Keratinocyte (primary cell): ENCODE measurements at regions not wholly inside any gene's neighbourhood (a gene's known extent, or its start where the extent isn't known, plus 50 kb on each side); places are given as distances from the start of the nearest gene placed in this dataset.

ENCODE experiments used
- DNase-seq: peaks from one replicate; pipeline ENCODE4 v3.0.0-alpha.2; 2011; ENCODE audit warnings: low read depth, missing footprints, low spot score
- FAIRE-seq: peaks from 2 replicates; lab custom pipeline; 2011; peaks lifted over from hg19 to GRCh38; lab: Jason Lieb, UNC
- H2AFZ ChIP-seq: 2 replicates; pipeline ENCODE4 v1.6.0; 2012; ENCODE audit warnings: low read length, control low read depth, inconsistent platforms; ENCODE audit not compliant: control insufficient read depth
- H3K27ac ChIP-seq: 2 replicates; pipeline ENCODE4 v1.5.1; 2011; ENCODE audit warnings: low read length; ENCODE audit not compliant: control insufficient read depth, insufficient read depth
- H3K27me3 ChIP-seq: 3 replicates; pipeline ENCODE4 v1.6.0; 2011; ENCODE audit warnings: low read length; ENCODE audit not compliant: control insufficient read depth, insufficient read depth; ENCODE audit errors: extremely low read depth
- H3K36me3 ChIP-seq, 2 experiments: 2 replicates in 1 of 2; 3 replicates in 1 of 2; pipeline ENCODE4 v1.5.1; 2011; ENCODE audit warnings: low read length in 2 of 2, mild to moderate bottlenecking in 1 of 2; ENCODE audit not compliant: control insufficient read depth in 2 of 2, insufficient read depth in 2 of 2; ENCODE audit errors: extremely low read depth in 1 of 2
- H3K4me1 ChIP-seq: 3 replicates; pipeline ENCODE4 v1.5.1; 2011; ENCODE audit warnings: low read length; ENCODE audit not compliant: control insufficient read depth, insufficient read depth; ENCODE audit errors: extremely low read depth
- H3K4me2 ChIP-seq: 3 replicates; pipeline ENCODE4 v1.6.0; 2011; ENCODE audit warnings: low read depth, low read length; ENCODE audit not compliant: control insufficient read depth, insufficient read depth; ENCODE audit errors: extremely low read depth
- H3K4me3 ChIP-seq, 3 experiments: fragments of 200-600 bp in 1 of 3; sonication (generic) in 1 of 3; 2 replicates in 2 of 3; 3 replicates in 1 of 3; pipeline ENCODE4 v1.5.1; 2011 to 2016; ENCODE audit warnings: low read length in 3 of 3, mild to moderate bottlenecking in 3 of 3, control low read depth in 2 of 3, inconsistent platforms in 1 of 3, low read depth in 1 of 3, mixed read lengths in 1 of 3, mixed run types in 1 of 3, moderate library complexity in 1 of 3; ENCODE audit not compliant: control insufficient read depth in 2 of 3, insufficient read depth in 2 of 3; ENCODE audit errors: extremely low read depth in 1 of 3
- H3K79me2 ChIP-seq: 2 replicates; pipeline ENCODE4 v1.6.0; 2012; ENCODE audit warnings: low read length; ENCODE audit not compliant: control insufficient read depth, insufficient read depth
- H3K9ac ChIP-seq: 3 replicates; pipeline ENCODE4 v1.6.0; 2011; ENCODE audit warnings: low read length; ENCODE audit not compliant: control insufficient read depth, insufficient read depth; ENCODE audit errors: extremely low read depth
- H3K9me1 ChIP-seq: 3 replicates; pipeline ENCODE4 v1.6.0; 2011; ENCODE audit warnings: low read length; ENCODE audit not compliant: control insufficient read depth, insufficient read depth; ENCODE audit errors: extremely low read depth
- H3K9me3 ChIP-seq: 2 replicates; pipeline ENCODE4 v1.5.1; 2012; ENCODE audit warnings: low read depth, low read length; ENCODE audit not compliant: control insufficient read depth
- H4K20me1 ChIP-seq: 3 replicates; pipeline ENCODE4 v1.6.0; 2011; ENCODE audit warnings: low read length; ENCODE audit not compliant: control insufficient read depth, insufficient read depth; ENCODE audit errors: extremely low read depth
- EZH2 ChIP-seq: IDR thresholded peaks from one replicate; pipeline ENCODE4 v1.6.1; 2012; ENCODE audit warnings: inconsistent platforms, mild to moderate bottlenecking, low read length, moderate library complexity
- dilution Hi-C: fragments of 300-500 bp; cut with MboI; formaldehyde crosslinking; loops from one replicate; pipeline ENCODE4 v1.7.0; 2020; ENCODE audit warnings: low sequenced_read_pairs; ENCODE audit not compliant: extremely low pct_ligation_motif_present
- TF ChIP-seq, protein P1 (sequence below), 3 experiments: IDR thresholded peaks in 1 of 3; conservative IDR thresholded peaks in 1 of 3; optimal IDR thresholded peaks in 1 of 3; 2 replicates in 2 of 3; 3 replicates in 1 of 3; pipeline versions ENCODE3 to v1.5.1; 2011; ENCODE audit warnings: low read length in 3 of 3, mild to moderate bottlenecking in 3 of 3, moderate library complexity in 2 of 3, control low read depth in 1 of 3, inconsistent platforms in 1 of 3; ENCODE audit not compliant: insufficient read depth in 2 of 3; ENCODE audit errors: extremely low read depth in 1 of 3

DNA sequence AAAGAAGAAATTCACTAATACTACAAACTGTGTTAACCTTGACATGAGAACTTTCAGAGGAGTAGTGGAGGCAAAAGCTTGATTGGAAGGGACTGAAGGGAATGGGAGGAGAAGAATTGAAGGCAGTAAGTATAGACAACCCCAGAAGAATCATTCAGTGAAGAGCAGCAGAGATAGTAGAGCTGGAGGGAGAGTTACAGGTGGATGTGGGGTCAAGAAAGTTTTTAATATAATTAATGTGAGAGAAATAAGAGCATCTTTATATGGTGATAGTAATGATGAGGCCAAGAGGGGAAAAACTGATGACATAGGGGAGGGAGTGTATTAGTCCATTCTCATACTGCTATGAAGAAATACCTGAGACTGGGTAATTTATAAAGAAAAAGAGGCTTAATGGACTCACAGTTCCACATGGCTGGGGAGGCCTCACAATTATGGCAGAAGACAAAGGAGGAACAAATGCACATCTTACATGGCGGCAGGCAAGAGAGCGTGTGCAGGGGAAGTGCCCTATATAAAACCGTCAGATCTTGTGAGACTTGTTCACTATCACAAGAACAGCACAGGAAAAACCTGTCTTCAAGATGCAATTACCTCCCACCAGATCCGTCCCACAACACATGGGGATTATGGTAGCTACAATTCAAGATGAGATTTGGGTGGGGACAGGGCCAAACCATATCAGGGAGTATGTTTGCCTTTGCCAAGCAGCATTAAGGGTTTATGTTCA lies 88.3 kb upstream of the PIK3CG start:
- H3K9ac ChIP-seq, result no peak overlapping the region
- DNase-seq (no peak), FAIRE-seq (no peak)
- H3K4me2 ChIP-seq, result no peak overlapping the region
- no peak overlapping the region for H3K27ac ChIP-seq
- no peaks in the 10 kb centered on the region for H4K20me1 ChIP-seq
- dilution Hi-C loops, result no loop called here
- no peaks in the 10 kb centered on the region for H3K36me3 ChIP-seq
- H3K4me3 ChIP-seq, result no peak overlapping the region
- TF ChIP-seq EZH2, result no peak
- TF ChIP-seq, protein P1, sequence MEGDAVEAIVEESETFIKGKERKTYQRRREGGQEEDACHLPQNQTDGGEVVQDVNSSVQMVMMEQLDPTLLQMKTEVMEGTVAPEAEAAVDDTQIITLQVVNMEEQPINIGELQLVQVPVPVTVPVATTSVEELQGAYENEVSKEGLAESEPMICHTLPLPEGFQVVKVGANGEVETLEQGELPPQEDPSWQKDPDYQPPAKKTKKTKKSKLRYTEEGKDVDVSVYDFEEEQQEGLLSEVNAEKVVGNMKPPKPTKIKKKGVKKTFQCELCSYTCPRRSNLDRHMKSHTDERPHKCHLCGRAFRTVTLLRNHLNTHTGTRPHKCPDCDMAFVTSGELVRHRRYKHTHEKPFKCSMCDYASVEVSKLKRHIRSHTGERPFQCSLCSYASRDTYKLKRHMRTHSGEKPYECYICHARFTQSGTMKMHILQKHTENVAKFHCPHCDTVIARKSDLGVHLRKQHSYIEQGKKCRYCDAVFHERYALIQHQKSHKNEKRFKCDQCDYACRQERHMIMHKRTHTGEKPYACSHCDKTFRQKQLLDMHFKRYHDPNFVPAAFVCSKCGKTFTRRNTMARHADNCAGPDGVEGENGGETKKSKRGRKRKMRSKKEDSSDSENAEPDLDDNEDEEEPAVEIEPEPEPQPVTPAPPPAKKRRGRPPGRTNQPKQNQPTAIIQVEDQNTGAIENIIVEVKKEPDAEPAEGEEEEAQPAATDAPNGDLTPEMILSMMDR (optimal IDR thresholded peaks at IDR 0.05 in 1 of 3, IDR thresholded peaks at IDR 0.05 in 1 of 3, conservative IDR thresholded peaks at IDR 0.05 in 1 of 3; ENCODE audit: extremely low read depth in 1 of 3, insufficient read depth in 2 of 3, low read length in 3 of 3), result no peak
- no peaks in the 10 kb centered on the region for H3K27me3 ChIP-seq
- no peak overlapping the region for H2AFZ ChIP-seq
- H3K9me1 ChIP-seq, result no peaks in the 10 kb centered on the region
- peaks cover 10% of the 10 kb centered on the region for H3K4me1 ChIP-seq
- H3K9me3 ChIP-seq, result no peaks in the 10 kb centered on the region
- no peaks in the 10 kb centered on the region for H3K79me2 ChIP-seq

DNA sequence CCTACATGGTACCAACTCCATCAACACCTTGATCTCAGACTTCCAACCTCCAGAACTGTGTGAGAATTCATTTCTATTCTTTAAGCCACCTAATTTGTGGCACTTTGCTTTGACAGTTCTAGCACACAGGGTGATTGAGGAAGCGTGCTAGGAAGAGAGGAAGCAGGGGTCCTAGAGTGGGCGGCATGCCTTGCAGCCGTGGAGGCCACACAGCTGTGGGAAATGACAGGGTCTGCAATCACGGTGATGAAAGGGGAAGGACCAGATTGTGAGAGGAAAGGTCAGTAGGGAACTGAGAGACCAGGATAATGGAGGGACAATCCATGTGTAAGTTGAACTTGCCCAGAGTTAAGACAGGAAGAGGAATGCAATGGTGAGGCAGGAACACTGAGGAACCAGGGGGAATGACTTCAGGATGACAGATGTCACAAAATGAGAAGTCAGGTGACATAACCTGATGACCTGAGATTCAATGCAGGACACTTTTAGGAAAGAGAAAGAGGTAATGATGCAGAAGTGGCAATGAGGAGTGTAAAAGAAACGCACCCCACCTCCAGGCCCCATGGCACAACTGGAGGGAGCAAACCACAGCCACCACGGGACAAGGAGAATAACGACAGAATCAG lies 87.3 kb upstream of the PIK3CG start:
- Histone ChIP-seq H3K9me1 (no peaks in the 10 kb centered on the region), H2AFZ (no peak overlapping the region), H3K9me3 (no peaks in the 10 kb centered on the region), H3K4me1 (peaks cover 10% of the 10 kb centered on the region), H4K20me1 (no peaks in the 10 kb centered on the region), H3K79me2 (no peaks in the 10 kb centered on the region), H3K27me3 (no peaks in the 10 kb centered on the region), H3K9ac (no peak overlapping the region), H3K4me2 (no peak overlapping the region), H3K36me3 (no peaks in the 10 kb centered on the region), H3K27ac (no peak overlapping the region), H3K4me3 (no peak overlapping the region)
- TF ChIP-seq, protein P1 (optimal IDR thresholded peaks at IDR 0.05 in 1 of 3, IDR thresholded peaks at IDR 0.05 in 1 of 3, conservative IDR thresholded peaks at IDR 0.05 in 1 of 3; ENCODE audit: extremely low read depth in 1 of 3, insufficient read depth in 2 of 3, low read length in 3 of 3), result no peak
- no peak for TF ChIP-seq EZH2
- DNase-seq (no peak), FAIRE-seq (no peak)
- dilution Hi-C loops, result no loop called here
